GM10266 (cell line): ENCODE measurements at regions not wholly inside any gene's neighbourhood (a gene's known extent, or its start where the extent isn't known, plus 50 kb on each side); places are given as distances from the start of the nearest gene placed in this dataset.

Experiments used
- DNase-seq: peaks from one replicate; pipeline ENCODE4 v3.0.0; 2012; ENCODE audit errors: extremely low spot score
- TF ChIP-seq, protein P1 (sequence below): IDR thresholded peaks from 2 replicates; pipeline ENCODE4 v1.5.1; 2012; ENCODE audit warnings: mild to moderate bottlenecking, low read depth; ENCODE audit not compliant: control insufficient read depth, insufficient read depth; ENCODE audit errors: missing control alignments

DNA sequence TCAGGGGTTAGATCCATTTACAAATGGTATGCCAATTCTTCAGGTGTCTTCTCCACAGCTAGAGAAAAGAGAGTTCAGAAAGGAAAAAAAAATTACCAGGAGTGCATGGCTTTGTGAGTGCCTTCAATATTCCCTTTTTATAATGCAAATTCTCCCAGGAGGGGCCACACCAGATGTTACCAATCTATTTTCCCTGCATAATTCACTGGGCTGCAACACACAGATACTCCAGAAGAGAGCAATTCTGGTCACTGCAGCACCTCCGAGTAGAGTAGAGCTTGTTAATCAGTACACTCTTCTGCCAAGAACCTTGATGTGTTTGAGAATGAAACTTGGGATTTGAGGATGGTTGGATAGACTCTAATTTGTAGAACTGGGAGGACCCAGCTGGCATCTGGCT lies 80.7 kb upstream of the SPRED1 start:
- TF ChIP-seq, protein P1, sequence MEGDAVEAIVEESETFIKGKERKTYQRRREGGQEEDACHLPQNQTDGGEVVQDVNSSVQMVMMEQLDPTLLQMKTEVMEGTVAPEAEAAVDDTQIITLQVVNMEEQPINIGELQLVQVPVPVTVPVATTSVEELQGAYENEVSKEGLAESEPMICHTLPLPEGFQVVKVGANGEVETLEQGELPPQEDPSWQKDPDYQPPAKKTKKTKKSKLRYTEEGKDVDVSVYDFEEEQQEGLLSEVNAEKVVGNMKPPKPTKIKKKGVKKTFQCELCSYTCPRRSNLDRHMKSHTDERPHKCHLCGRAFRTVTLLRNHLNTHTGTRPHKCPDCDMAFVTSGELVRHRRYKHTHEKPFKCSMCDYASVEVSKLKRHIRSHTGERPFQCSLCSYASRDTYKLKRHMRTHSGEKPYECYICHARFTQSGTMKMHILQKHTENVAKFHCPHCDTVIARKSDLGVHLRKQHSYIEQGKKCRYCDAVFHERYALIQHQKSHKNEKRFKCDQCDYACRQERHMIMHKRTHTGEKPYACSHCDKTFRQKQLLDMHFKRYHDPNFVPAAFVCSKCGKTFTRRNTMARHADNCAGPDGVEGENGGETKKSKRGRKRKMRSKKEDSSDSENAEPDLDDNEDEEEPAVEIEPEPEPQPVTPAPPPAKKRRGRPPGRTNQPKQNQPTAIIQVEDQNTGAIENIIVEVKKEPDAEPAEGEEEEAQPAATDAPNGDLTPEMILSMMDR: no peak
- no peak for DNase-seq

DNA sequence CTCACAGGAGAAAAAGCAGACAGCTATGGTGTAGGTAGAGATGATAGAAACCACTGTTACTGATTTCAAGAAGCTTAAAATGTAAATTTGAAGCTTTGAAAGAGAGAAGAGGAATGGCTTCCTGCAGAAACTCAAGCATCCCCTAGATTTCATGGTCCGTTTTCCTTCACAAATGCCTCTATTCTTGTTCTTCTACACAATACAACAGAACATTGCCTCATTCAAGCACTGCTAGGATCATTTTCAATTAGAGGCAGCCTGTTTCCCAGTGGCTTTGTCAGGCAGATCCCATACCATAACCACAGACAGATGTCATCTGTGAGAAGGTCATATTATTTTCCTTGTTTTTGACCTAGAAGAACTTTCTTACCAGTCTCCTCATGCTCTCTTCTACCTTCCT lies 77.9 kb upstream of the SPRED1 start:
- DNase-seq: no peak
- TF ChIP-seq, protein P1: no peak

DNA sequence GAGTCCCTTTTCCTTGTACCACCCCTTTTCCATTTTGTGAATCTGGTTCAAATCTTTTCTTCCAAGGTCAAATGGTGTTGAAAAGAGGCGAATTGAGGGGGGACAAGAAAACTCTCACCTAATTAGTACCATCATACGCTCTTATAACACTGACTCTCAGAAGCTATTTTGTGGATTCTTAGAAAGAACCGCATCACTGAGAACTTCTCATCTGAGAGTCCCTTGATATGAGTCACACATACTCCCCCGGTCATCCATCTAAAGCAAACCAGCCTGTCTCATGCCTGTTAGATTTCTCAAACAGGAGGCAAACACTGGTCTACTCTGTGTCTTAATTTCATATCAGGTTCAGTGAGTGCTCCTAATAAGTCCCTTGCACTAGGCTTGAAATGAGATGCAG lies 76.5 kb upstream of the SPRED1 start:
- peak; percentile 30 for DNase-seq
- TF ChIP-seq, protein P1: no peak

DNA sequence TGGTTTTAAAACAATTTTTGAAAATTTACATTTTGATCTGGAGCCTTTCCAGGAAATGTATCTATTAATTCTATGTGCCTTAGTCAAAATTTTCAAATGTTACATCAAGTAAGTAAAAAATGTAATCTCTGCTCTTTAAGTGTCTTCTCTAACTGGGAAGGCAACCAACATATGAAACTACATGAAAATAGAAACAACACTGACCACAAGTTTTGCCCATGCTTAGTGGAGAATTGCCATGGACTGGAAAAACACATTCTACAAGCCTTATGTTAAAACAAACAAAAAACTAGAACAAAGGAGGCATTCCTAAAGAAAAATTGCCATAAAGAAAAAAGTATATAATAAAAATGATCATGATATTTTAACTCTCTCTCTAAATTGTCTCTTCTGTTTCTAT lies 75.9 kb upstream of the SPRED1 start:
- DNase-seq: no peak
- TF ChIP-seq, protein P1: no peak

DNA sequence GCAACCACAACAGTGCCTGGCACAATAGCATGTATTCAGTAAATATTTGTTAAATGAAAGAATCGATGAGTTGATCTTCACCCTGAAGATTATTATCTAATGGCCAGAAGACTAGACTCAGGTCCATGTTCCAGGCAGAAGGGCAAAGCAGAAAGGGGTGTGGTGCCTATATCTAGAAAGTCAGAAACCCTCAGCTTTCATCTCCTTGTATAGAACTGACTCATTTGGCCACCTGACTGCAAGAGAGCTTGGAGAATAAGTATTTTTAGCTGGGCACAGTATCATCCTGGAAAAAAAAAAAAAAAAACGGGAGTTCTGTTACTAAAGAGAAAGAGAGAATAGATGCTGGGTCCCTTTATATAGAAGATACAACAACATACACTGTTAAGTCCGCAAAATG lies 69.7 kb upstream of the SPRED1 start:
- TF ChIP-seq, protein P1: no peak
- DNase-seq: no peak

DNA sequence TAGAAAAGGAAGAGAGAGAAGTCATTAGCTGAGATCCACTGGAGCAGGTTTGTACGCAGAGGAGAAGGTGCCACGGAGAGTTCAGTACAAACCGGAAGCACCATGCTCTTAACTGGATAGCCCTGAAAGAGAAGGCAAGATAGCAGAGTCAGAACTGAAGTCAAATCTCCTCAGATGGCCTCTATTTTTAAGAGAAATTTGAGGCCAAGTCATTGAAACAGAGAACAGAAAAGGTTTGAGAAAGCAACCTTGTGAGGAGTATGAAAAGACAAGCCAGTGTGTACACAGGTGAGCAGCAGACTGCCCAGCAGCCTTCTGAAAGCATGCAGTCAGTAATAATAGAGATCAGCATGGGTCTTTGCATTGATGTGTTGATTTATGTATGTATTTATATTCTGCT lies 66.1 kb upstream of the SPRED1 start:
- DNase-seq: no peak
- TF ChIP-seq, protein P1: no peak

DNA sequence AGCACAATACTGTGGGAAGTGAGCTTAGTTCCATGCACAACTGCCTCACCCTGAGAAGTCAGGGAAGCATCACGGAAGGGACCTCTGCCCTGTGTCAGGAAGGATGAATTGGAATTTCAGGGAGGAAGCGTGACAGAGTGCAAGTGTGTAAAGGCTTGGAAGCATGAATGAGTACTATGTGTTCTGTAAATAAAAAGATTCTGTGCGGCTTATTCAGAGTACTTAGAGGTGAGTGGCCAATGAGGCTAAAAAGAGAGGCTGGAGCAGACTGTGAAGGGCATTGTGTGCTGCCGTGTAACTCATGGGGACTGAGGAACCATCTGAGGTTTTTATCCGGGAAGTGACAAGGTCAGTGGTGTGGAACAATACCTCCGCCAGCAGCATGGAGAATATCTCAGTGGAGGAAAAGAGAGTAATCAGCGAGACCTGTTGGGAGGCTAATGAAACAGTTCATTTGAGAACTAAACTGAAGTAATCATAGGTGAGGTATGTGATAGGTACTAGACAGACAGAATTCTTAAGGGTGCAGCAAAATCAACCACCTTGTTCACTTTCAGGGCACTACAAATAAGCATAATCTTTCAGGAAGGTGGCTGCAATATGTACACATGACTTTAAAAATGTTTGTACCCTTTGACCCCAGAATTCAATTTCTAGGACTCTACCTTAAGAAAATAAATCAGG lies 64.9 kb upstream of the SPRED1 start:
- TF ChIP-seq, protein P1: no peak
- no peak for DNase-seq
